SK-N-MC (cell line): ENCODE measurements at regions not wholly inside any gene's neighbourhood (a gene's known extent, or its start where the extent isn't known, plus 50 kb on each side); places are given as distances from the start of the nearest gene placed in this dataset.

Source experiments
- EZH2 ChIP-seq: fragments of 200-600 bp; sonication (generic); IDR thresholded peaks from one replicate; pipeline ENCODE4 v1.6.1; 2017; ENCODE audit warnings: antibody characterized with exemption
- FOXP2 ChIP-seq: optimal IDR thresholded peaks from 2 replicates; pipeline ENCODE3; 2011; ENCODE audit warnings: mild to moderate bottlenecking, moderate library complexity; ENCODE audit not compliant: insufficient read depth; ENCODE audit errors: extremely low read length, control extremely low read depth
- POLR2AphosphoS5 ChIP-seq: IDR thresholded peaks from 2 replicates; pipeline ENCODE4 v1.6.1; 2012; ENCODE audit warnings: mild to moderate bottlenecking, low read depth, low read length, borderline replicate concordance

GRCh38 chr2:75865702-75866101, 155.0 kb upstream of the GCFC2 start:
- no peak for TF ChIP-seq POLR2AphosphoS5
- TF ChIP-seq EZH2 = no peak
- TF ChIP-seq FOXP2 = no peak
